ENCODE measurements at regions not wholly inside any gene's neighbourhood (a gene's known extent, or its start where the extent isn't known, plus 50 kb on each side); places are given as distances from the start of the nearest gene placed in this dataset.

- no peak for TF ChIP-seq HSF1 (IDR thresholded peaks at IDR 0.05; ENCODE audit: low read depth, low read length)
- TF ChIP-seq ASH2L (IDR thresholded peaks at IDR 0.05; ENCODE audit: borderline replicate concordance, low read depth) = no peak
- no peak for TF ChIP-seq MXI1 (IDR thresholded peaks at IDR 0.05; ENCODE audit: low read depth, low read length)
Measured at GRCh38 chr4:62448911-62449310, 1248.8 kb downstream of the ADGRL3 start (continued).

GRCh38 chr4:62439051-62439450 is 1238.9 kb downstream of the ADGRL3 start:
- BruUV-seq (replicated peaks) = no TSS peak
- no peaks in the 10 kb centered on the region for H3K36me3 ChIP-seq (ENCODE audit: control insufficient read depth in 2 of 2, insufficient read depth in 2 of 2, low read length in 1 of 2)
- FAIRE-seq = no peak
- H3K4me3 ChIP-seq = no peak overlapping the region
- H3K4me2 ChIP-seq (ENCODE audit: control insufficient read depth, insufficient read depth) = no peak overlapping the region
- no peaks in the 10 kb centered on the region for H4K20me1 ChIP-seq (ENCODE audit: control insufficient read depth, insufficient read depth)
- in situ Hi-C loops (cut with MboI) = no loop called here
- no peaks in the 10 kb centered on the region for H3K4me1 ChIP-seq (ENCODE audit: control insufficient read depth, insufficient read depth, low read length)
- H3K27ac ChIP-seq (ENCODE audit: control insufficient read depth, insufficient read depth) = no peak overlapping the region
- no peaks in the 10 kb centered on the region for H3K9me3 ChIP-seq (replicated peaks; ENCODE audit: control insufficient read depth, insufficient read depth, low read length)
- SMC1A ChIA-PET (ENCODE audit: uncharacterized antibody, unreplicated experiment) = no interaction called here
- RAD21 ChIA-PET (ENCODE audit: unreplicated experiment) = no interaction called here
- CTCF ChIA-PET = no interaction called here
- H3K9ac ChIP-seq (ENCODE audit: control insufficient read depth, insufficient read depth, low read length) = no peak overlapping the region
- intact Hi-C loops (cut with micrococcal nuclease; ENCODE audit: unreplicated experiment) = no loop called here
- TF ChIP-seq CHD2 (IDR thresholded peaks at IDR 0.05; ENCODE audit: borderline replicate concordance, low read depth, low read length) = no peak
- TF ChIP-seq IRF4 (IDR thresholded peaks at IDR 0.05; ENCODE audit: low read depth, low read length) = no peak
- TF ChIP-seq ZZZ3 (IDR thresholded peaks at IDR 0.05; ENCODE audit: control insufficient read depth, insufficient read length, low read depth) = no peak
- TF ChIP-seq NBN (IDR thresholded peaks at IDR 0.05) = no peak
- TF ChIP-seq WRNIP1 (IDR thresholded peaks at IDR 0.05; ENCODE audit: borderline replicate concordance, low read depth, low read length) = no peak
- TF ChIP-seq CTCF (IDR thresholded peaks at IDR 0.05 in 2 of 3, conservative IDR thresholded peaks at IDR 0.05 in 1 of 3; ENCODE audit: control insufficient read depth in 2 of 3, extremely low read depth in 1 of 3, insufficient read depth in 1 of 3, low read depth in 3 of 3, low read length in 3 of 3) = no peak
- no peak for TF ChIP-seq DPF2 (IDR thresholded peaks at IDR 0.05)
- no peak overlapping the region for H2AFZ ChIP-seq (ENCODE audit: control insufficient read depth, low read depth, low read length)
- WGBS (ENCODE audit: insufficient coverage, insufficient replicate concordance, low lambda C conversion rate, missing lambda C conversion rate) = 46% methylated on average over 3 of the region's 3 CpGs
- POLR2A ChIA-PET = no interaction called here
- H3K27me3 ChIP-seq (replicated peaks in 1 of 2; ENCODE audit: control insufficient read depth in 2 of 2, insufficient read depth in 2 of 2, low read length in 1 of 2) = no peaks in the 10 kb centered on the region
- no peak for DNase-seq (ENCODE audit: low read depth, low spot score)
- H3K79me2 ChIP-seq (ENCODE audit: control insufficient read depth, insufficient read depth, low read length) = no peaks in the 10 kb centered on the region
- ATAC-seq = no peak

Measured in GM12878 (cell line).